HepG2 (cell line): ENCODE measurements at regions not wholly inside any gene's neighbourhood (a gene's known extent, or its start where the extent isn't known, plus 50 kb on each side); places are given as distances from the start of the nearest gene placed in this dataset.
A peak's percentile ranks its signal among the peaks of the same experiment; 100 is the strongest.

Experiments
- GMEB2 ChIP-seq: IDR thresholded peaks from 2 replicates; pipeline ENCODE4 v1.6.1; 2016; ENCODE audit warnings: missing biosample characterization, missing genetic modification reagents, low read depth
- HCFC1 ChIP-seq: fragments of 150-350 bp; IDR thresholded peaks from 2 replicates; pipeline ENCODE4 v1.6.1; 2014; ENCODE audit warnings: low read depth, low read length
- JUND ChIP-seq: sonication (generic); formaldehyde crosslinking; IDR thresholded peaks from 2 replicates; pipeline ENCODE4 v1.8.0; 2022; ENCODE audit warnings: mild to moderate bottlenecking, missing genetic modification reagents
- NCOA2 ChIP-seq: sonication (generic); formaldehyde crosslinking; IDR thresholded peaks from 2 replicates; pipeline ENCODE4 v1.8.0; 2022; ENCODE audit warnings: inconsistent platforms
- NR2F6 ChIP-seq, 2 experiments: IDR thresholded peaks; 2 replicates each; pipeline ENCODE4 v1.6.1; 2016; ENCODE audit warnings: antibody characterized with exemption in 1 of 2, mild to moderate bottlenecking in 1 of 2
- PLSCR1 ChIP-seq: sonication (generic); formaldehyde crosslinking; IDR thresholded peaks from 2 replicates; pipeline ENCODE4 v1.5.0; 2020; ENCODE audit warnings: missing genetic modification reagents, mild to moderate bottlenecking, borderline replicate concordance
- THAP11 ChIP-seq: IDR thresholded peaks from 2 replicates; pipeline ENCODE4 v1.6.1; 2016; ENCODE audit warnings: missing biosample characterization, missing genetic modification reagents
- THRA ChIP-seq: sonication (generic); formaldehyde crosslinking; IDR thresholded peaks from 2 replicates; pipeline ENCODE4 v1.4.0; 2020; ENCODE audit warnings: missing genetic modification reagents, borderline replicate concordance
- ZBTB3 ChIP-seq: sonication (generic); formaldehyde crosslinking; IDR thresholded peaks from 2 replicates; pipeline ENCODE4 v1.4.0; 2020; ENCODE audit warnings: low read depth, mild to moderate bottlenecking, moderate library complexity, missing genetic modification reagents, borderline replicate concordance
- ZNF143 ChIP-seq: sonication (generic); formaldehyde crosslinking; IDR thresholded peaks from 2 replicates; pipeline ENCODE4 v1.4.0; 2020; ENCODE audit warnings: missing genetic modification reagents
- ZNF180 ChIP-seq: sonication (generic); formaldehyde crosslinking; IDR thresholded peaks from 2 replicates; pipeline ENCODE4 v1.4.0; 2020; ENCODE audit warnings: low read depth, missing genetic modification reagents, borderline replicate concordance
- ZNF280D ChIP-seq: sonication (generic); formaldehyde crosslinking; IDR thresholded peaks from 2 replicates; pipeline ENCODE4 v1.5.1; 2020; ENCODE audit warnings: mild to moderate bottlenecking, missing genetic modification reagents
- ZNF33B ChIP-seq: sonication (generic); formaldehyde crosslinking; IDR thresholded peaks from 2 replicates; pipeline ENCODE4 v1.5.1; 2020; ENCODE audit warnings: mild to moderate bottlenecking, missing genetic modification reagents
- ZNF383 ChIP-seq: sonication (generic); formaldehyde crosslinking; IDR thresholded peaks from 2 replicates; pipeline ENCODE4 v1.4.0; 2020; ENCODE audit warnings: missing genetic modification reagents, mild to moderate bottlenecking, borderline replicate concordance
- ZNF430 ChIP-seq: sonication (generic); formaldehyde crosslinking; IDR thresholded peaks from 2 replicates; pipeline ENCODE4 v1.9.0; 2021; ENCODE audit warnings: mild to moderate bottlenecking, missing genetic modification reagents
- ZNF556 ChIP-seq: sonication (generic); formaldehyde crosslinking; IDR thresholded peaks from 2 replicates; pipeline ENCODE4 v1.4.0; 2020; ENCODE audit warnings: mild to moderate bottlenecking, missing genetic modification reagents, borderline replicate concordance
- ZNF639 ChIP-seq: conservative IDR thresholded peaks from 2 replicates; pipeline ENCODE4 v1.6.1; 2018; ENCODE audit warnings: missing genetic modification reagents
- ZNF674 ChIP-seq: sonication (generic); formaldehyde crosslinking; IDR thresholded peaks from 2 replicates; pipeline ENCODE4 v1.5.0; 2020; ENCODE audit warnings: low read depth, mild to moderate bottlenecking, missing genetic modification reagents
- ZNF883 ChIP-seq: sonication (generic); formaldehyde crosslinking; IDR thresholded peaks from 2 replicates; pipeline ENCODE4 v1.5.1; 2020; ENCODE audit warnings: mild to moderate bottlenecking, missing genetic modification reagents; ENCODE audit errors: not compliant biosample characterization
- ZNF891 ChIP-seq: sonication (generic); formaldehyde crosslinking; IDR thresholded peaks from 2 replicates; pipeline ENCODE4 v1.5.0; 2020; ENCODE audit warnings: mild to moderate bottlenecking, missing genetic modification reagents
- ZSCAN30 ChIP-seq: sonication (generic); formaldehyde crosslinking; IDR thresholded peaks from 2 replicates; pipeline ENCODE4 v1.5.0; 2020; ENCODE audit warnings: mild to moderate bottlenecking, missing genetic modification reagents

- TF ChIP-seq ZNF143 (CRISPR knock-in tag) (no peak), HCFC1 (no peak), ZNF180 (CRISPR knock-in tag) (no peak), ZNF639 (no peak), GMEB2 (CRISPR knock-in tag) (no peak), ZNF33B (CRISPR knock-in tag) (no peak), ZBTB3 (no peak), JUND (CRISPR knock-in tag) (peak; percentile 70), ZNF891 (CRISPR knock-in tag) (no peak), ZNF280D (CRISPR knock-in tag) (no peak), ZNF883 (CRISPR knock-in tag) (no peak), PLSCR1 (CRISPR knock-in tag) (no peak), ZNF674 (CRISPR knock-in tag) (no peak), ZNF430 (0 out of 2 replicates have a peak, but pooled peaks have one; percentile 38), ZNF383 (CRISPR knock-in tag) (no peak), THRA (0 out of 2 replicates have a peak, but pooled peaks have one; percentile 13), ZSCAN30 (CRISPR knock-in tag) (no peak), NR2F6 (IDR thresholded peaks at IDR 0.05) (0 out of 2 replicates have a peak, but pooled peaks have one; percentile 41), NR2F6 (CRISPR knock-in tag; IDR thresholded peaks at IDR 0.05) (no peak; the same call in 1 of the 2 replicates), NCOA2 (CRISPR knock-in tag) (peak; percentile 39), THAP11 (CRISPR knock-in tag) (0 out of 2 replicates have a peak, but pooled peaks have one; percentile 17), ZNF556 (no peak)
Observed at GRCh38 chr21:38958940-38959691, 153.4 kb downstream of the ETS2 start (continued).
